ENCODE measurements at regions not wholly inside any gene's neighbourhood (a gene's known extent, or its start where the extent isn't known, plus 50 kb on each side); places are given as distances from the start of the nearest gene placed in this dataset.

DNA sequence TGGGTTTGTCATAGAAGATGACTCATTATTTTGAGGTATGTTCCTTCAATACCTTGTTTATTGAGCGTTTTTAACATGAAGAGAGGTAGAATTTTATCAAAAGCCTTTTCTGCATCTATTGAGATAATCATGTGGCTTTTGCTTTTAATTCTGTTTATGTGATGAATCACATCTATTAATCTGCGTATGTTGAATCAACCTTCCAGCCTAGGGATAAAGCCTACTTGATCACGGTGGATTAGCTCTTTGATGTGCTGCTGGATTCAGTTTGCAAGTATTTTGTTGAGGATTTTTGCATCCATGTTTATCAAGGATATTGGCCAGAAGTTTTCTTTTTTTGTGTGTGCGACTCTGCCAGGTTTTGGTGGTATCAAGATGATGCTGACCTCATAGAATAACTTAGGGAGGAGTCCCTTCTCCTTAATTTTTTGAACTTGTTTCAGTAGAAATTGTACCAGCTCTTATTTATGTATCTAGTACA lies 602.6 kb downstream of the SNAPC1 start:
- TF ChIP-seq, protein P1, sequence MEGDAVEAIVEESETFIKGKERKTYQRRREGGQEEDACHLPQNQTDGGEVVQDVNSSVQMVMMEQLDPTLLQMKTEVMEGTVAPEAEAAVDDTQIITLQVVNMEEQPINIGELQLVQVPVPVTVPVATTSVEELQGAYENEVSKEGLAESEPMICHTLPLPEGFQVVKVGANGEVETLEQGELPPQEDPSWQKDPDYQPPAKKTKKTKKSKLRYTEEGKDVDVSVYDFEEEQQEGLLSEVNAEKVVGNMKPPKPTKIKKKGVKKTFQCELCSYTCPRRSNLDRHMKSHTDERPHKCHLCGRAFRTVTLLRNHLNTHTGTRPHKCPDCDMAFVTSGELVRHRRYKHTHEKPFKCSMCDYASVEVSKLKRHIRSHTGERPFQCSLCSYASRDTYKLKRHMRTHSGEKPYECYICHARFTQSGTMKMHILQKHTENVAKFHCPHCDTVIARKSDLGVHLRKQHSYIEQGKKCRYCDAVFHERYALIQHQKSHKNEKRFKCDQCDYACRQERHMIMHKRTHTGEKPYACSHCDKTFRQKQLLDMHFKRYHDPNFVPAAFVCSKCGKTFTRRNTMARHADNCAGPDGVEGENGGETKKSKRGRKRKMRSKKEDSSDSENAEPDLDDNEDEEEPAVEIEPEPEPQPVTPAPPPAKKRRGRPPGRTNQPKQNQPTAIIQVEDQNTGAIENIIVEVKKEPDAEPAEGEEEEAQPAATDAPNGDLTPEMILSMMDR (IDR thresholded peaks at IDR 0.05): no peak
- no peak for TF ChIP-seq POLR2A (IDR thresholded peaks at IDR 0.05)
